Epidermal melanocyte (primary cell): ENCODE measurements at regions not wholly inside any gene's neighbourhood (a gene's known extent, or its start where the extent isn't known, plus 50 kb on each side); places are given as distances from the start of the nearest gene placed in this dataset.

Experiments used
- DNase-seq: peaks from one replicate; pipeline ENCODE4 v3.0.0; 2011; ENCODE audit warnings: low spot score; ENCODE audit not compliant: insufficient read length

GRCh38 chr12:71240946-71241345, 83.1 kb upstream of the TSPAN8 start:
- DNase-seq = no peak

- no peak for DNase-seq
Observed at GRCh38 chr12:71239731-71240130, 81.9 kb upstream of the TSPAN8 start.

GRCh38 chr12:71237128-71237527, 79.3 kb upstream of the TSPAN8 start:
- DNase-seq = no peak

GRCh38 chr12:71236133-71236660, 78.4 kb upstream of the TSPAN8 start:
- no peak for DNase-seq

- no peak for DNase-seq
Observed at GRCh38 chr12:71233083-71233482, 75.3 kb upstream of the TSPAN8 start.

GRCh38 chr12:71230542-71230941, 72.7 kb upstream of the TSPAN8 start:
- no peak for DNase-seq

GRCh38 chr12:71223139-71223538, 65.3 kb upstream of the TSPAN8 start:
- no peak for DNase-seq

GRCh38 chr12:71222436-71222835, 64.6 kb upstream of the TSPAN8 start:
- no peak for DNase-seq

GRCh38 chr12:71220260-71220659, 62.5 kb upstream of the TSPAN8 start:
- DNase-seq = no peak

- DNase-seq = no peak
Observed at GRCh38 chr12:71219224-71219623, 61.4 kb upstream of the TSPAN8 start.

GRCh38 chr12:71218616-71219015, 60.8 kb upstream of the TSPAN8 start:
- DNase-seq = no peak

GRCh38 chr12:71216725-71217579, 59.2 kb upstream of the TSPAN8 start:
- DNase-seq = no peak

GRCh38 chr12:71214511-71215285, 56.9 kb upstream of the TSPAN8 start:
- DNase-seq = peak; percentile 17

- no peak for DNase-seq
Observed at GRCh38 chr12:71208053-71208685, 50.4 kb upstream of the TSPAN8 start.
